ENCODE measurements at regions not wholly inside any gene's neighbourhood (a gene's known extent, or its start where the extent isn't known, plus 50 kb on each side); places are given as distances from the start of the nearest gene placed in this dataset.

GRCh38 chr6:164439331-164439730, 870.1 kb downstream of the C6orf118 start:
- no peaks in the 10 kb centered on the region for H3F3A ChIP-seq (ENCODE audit: insufficient read depth)
- H3K27ac ChIP-seq (ENCODE audit: low read depth, low read length) = no peak overlapping the region
- TF ChIP-seq EZH2phosphoT487 (conservative IDR thresholded peaks at IDR 0.05; ENCODE audit: low read length) = no peak
- TF ChIP-seq CTCF (IDR thresholded peaks at IDR 0.05; ENCODE audit: insufficient read depth, low read length, poor library complexity, severe bottlenecking) = no peak
- no peaks in the 10 kb centered on the region for H4K20me1 ChIP-seq (ENCODE audit: low read depth, low read length)
- no peak overlapping the region for H3K9ac ChIP-seq (ENCODE audit: low read length)
- no peaks in the 10 kb centered on the region for H3K27me3 ChIP-seq (ENCODE audit: low read length)
- no peaks in the 10 kb centered on the region for H3K36me3 ChIP-seq (ENCODE audit: low read length)
- no peaks in the 10 kb centered on the region for H3K9me3 ChIP-seq (ENCODE audit: insufficient read depth, low read length)
- no peak overlapping the region for H3K4me3 ChIP-seq (ENCODE audit: insufficient read depth, low read length, poor library complexity, severe bottlenecking)
- H3K4me2 ChIP-seq (ENCODE audit: low read depth, low read length, poor library complexity, severe bottlenecking) = no peak overlapping the region
- H3K9me2 ChIP-seq (replicated peaks; ENCODE audit: insufficient read depth, low read length) = peaks cover 4% of the 10 kb centered on the region; the same call in 1 of the 2 replicates
- no peaks in the 10 kb centered on the region for H3K79me2 ChIP-seq (ENCODE audit: insufficient read depth, low read length)
- no peak overlapping the region for H2AFZ ChIP-seq (ENCODE audit: low read depth, low read length, severe bottlenecking)

- Histone ChIP-seq H3K36me3 (ENCODE audit: low read length) (no peaks in the 10 kb centered on the region), H3K9me3 (ENCODE audit: insufficient read depth, low read length) (no peaks in the 10 kb centered on the region), H3K27ac (ENCODE audit: low read depth, low read length) (no peak overlapping the region), H3K27me3 (ENCODE audit: low read length) (no peaks in the 10 kb centered on the region), H3K9me2 (replicated peaks; ENCODE audit: insufficient read depth, low read length) (peaks cover 4% of the 10 kb centered on the region; the same call in 1 of the 2 replicates), H4K20me1 (ENCODE audit: low read depth, low read length) (no peaks in the 10 kb centered on the region), H3K4me3 (ENCODE audit: insufficient read depth, low read length, poor library complexity, severe bottlenecking) (no peak overlapping the region), H3K79me2 (ENCODE audit: insufficient read depth, low read length) (no peaks in the 10 kb centered on the region), H3K9ac (ENCODE audit: low read length) (no peak overlapping the region), H3F3A (ENCODE audit: insufficient read depth) (no peaks in the 10 kb centered on the region), H3K4me2 (ENCODE audit: low read depth, low read length, poor library complexity, severe bottlenecking) (no peak overlapping the region), H2AFZ (ENCODE audit: low read depth, low read length, severe bottlenecking) (no peak overlapping the region)
- TF ChIP-seq CTCF (IDR thresholded peaks at IDR 0.05; ENCODE audit: insufficient read depth, low read length, poor library complexity, severe bottlenecking) (no peak), EZH2phosphoT487 (conservative IDR thresholded peaks at IDR 0.05; ENCODE audit: low read length) (no peak)
Observed at GRCh38 chr6:164436976-164437375, 872.4 kb downstream of the C6orf118 start.

GRCh38 chr6:164427728-164428402, 881.5 kb downstream of the C6orf118 start:
- no peak overlapping the region for H3K4me3 ChIP-seq (ENCODE audit: insufficient read depth, low read length, poor library complexity, severe bottlenecking)
- no peaks in the 10 kb centered on the region for H3K79me2 ChIP-seq (ENCODE audit: insufficient read depth, low read length)
- H3K27ac ChIP-seq (ENCODE audit: low read depth, low read length) = no peak overlapping the region
- H3K9ac ChIP-seq (ENCODE audit: low read length) = no peak overlapping the region
- H3K36me3 ChIP-seq (ENCODE audit: low read length) = no peaks in the 10 kb centered on the region
- no peaks in the 10 kb centered on the region for H4K20me1 ChIP-seq (ENCODE audit: low read depth, low read length)
- no peaks in the 10 kb centered on the region for H3K9me3 ChIP-seq (ENCODE audit: insufficient read depth, low read length)
- H3K9me2 ChIP-seq (replicated peaks; ENCODE audit: insufficient read depth, low read length) = no peaks in the 10 kb centered on the region
- H2AFZ ChIP-seq (ENCODE audit: low read depth, low read length, severe bottlenecking) = no peak overlapping the region
- H3K4me2 ChIP-seq (ENCODE audit: low read depth, low read length, poor library complexity, severe bottlenecking) = no peak overlapping the region
- H3K27me3 ChIP-seq (ENCODE audit: low read length) = no peaks in the 10 kb centered on the region
- TF ChIP-seq CTCF (IDR thresholded peaks at IDR 0.05; ENCODE audit: insufficient read depth, low read length, poor library complexity, severe bottlenecking) = no peak
- no peak for TF ChIP-seq EZH2phosphoT487 (conservative IDR thresholded peaks at IDR 0.05; ENCODE audit: low read length)
- H3F3A ChIP-seq (ENCODE audit: insufficient read depth) = no peaks in the 10 kb centered on the region
